TTC549 (cell line): ENCODE measurements at regions not wholly inside any gene's neighbourhood (a gene's known extent, or its start where the extent isn't known, plus 50 kb on each side); places are given as distances from the start of the nearest gene placed in this dataset.

Experiments
- FAIRE-seq: peaks from 2 replicates; lab custom pipeline; 2012; peaks lifted over from hg19 to GRCh38; lab: Jason Lieb, UNC

DNA sequence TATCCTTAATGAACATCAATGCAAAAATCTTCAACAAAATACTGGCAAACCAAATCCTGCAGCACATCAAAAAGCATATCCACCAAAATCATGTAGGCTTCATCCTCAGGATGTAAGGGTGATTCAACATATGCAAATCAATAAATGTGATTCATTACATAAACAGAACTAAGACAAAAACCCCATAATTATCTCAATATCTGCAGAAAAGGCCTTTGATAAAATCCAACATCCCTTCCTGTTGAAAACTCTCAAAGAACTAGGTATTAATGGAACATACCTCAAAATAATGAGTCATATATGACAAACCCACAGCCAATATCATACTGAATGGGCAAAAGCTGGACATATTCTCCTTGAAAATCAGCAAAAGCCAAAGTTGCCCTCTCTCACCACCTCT lies 54.6 kb upstream of the DEPDC1 start:
- no peak for FAIRE-seq

DNA sequence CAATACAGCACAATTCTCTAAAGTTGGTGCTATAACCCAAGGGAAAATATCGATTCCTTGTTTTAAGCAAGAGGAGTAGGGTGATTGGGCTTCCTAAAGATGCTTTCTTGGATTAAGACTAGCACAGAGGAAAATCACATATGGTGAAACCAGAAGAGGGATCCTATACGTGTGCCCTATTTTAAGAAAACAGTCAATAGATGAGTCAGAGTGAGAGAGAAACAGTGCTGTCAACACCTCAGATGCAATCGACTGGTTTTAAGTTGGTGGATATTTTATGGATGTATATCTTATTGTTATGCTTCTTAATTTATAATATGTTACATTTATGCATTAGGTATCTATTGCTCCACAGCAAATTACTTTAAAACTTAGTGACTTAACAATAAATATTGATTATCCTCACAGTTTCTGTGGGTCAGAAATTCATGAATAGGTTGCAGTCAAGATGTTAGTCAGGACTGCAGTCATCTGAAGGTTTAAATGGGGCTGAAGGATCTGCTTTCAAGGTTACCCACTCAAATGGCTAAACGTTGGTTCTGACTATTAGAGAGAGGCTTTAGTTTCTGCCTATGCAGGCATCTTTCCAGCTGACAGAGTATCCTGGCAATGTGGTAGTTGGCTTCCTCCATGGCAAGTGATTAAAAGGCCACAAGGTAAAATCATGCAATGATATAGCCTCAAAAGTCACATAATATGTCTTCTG lies 61.6 kb upstream of the DEPDC1 start:
- no peak for FAIRE-seq

DNA sequence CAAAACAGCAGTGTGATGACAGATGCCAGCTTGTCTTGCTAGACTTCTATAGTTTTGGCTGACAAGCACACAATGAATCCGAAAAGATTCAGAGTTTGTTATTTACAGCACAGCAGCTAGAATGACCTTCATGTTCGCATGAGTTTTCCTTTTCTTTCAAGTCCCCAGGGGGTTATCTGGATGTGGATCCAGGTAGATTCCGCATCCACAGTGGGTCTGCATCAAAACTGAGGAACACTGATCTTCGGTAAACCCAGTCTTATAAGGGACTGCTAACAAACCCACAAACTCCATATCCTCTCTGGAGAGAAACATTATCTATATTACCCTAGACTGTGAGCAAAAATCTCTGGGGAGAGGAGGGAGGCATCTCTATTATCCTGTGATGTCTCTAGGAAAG lies 69.0 kb upstream of the DEPDC1 start:
- no peak for FAIRE-seq

DNA sequence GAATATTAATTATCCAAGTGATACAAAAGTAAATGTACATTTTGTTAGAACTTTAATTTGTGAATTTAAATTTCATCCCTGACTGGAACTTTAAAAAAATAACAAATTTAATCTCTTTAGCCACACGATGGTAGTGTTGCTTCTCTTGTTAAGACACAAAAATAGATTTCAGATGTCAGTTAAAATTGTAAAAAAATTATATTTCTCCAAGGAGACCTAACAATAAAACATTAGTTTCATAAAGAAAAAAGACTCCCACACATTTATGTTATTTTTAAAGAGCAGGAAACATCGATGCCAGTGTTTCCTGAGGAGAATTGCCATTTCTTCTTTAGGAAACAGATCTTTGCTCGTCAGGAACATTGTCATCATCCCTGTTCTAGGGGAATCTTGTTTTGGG lies 74.0 kb upstream of the DEPDC1 start:
- FAIRE-seq, result no peak

DNA sequence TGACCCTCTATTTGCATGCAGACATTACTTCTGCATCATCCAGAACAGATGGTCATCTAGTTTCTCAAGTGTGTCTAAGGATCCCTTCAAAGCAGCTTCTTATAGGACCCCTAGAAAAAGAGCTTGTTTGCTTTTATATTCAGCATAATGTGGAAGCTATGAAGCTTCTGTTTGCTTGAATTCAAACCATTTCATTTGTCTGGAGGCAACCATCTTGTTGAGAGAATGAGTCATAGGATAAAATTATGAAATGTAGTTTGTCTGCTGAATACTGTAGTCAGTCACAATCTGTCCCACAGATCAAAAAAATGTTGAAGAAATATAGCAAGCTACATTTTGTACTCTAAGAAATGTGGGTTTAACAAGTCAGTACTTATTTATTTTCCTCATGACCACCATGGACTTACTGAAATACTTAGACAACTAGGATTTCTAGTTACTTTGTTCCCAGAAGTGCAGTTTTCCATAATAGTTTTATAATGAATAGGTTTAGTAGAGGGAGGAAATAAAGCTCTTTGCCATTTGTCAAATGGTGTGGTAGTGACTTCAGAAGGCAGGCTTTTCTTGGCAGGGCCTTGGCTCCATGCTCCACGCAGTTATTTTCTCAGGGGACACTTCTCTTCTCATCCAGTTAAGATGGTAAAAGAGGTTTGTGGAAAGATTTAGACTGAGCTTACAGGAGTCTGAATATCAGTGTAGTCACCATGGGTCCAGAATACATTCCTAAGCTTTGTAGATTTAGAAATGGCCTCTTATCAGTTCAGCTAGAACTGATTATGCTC lies 74.8 kb upstream of the DEPDC1 start:
- FAIRE-seq, result no peak

DNA sequence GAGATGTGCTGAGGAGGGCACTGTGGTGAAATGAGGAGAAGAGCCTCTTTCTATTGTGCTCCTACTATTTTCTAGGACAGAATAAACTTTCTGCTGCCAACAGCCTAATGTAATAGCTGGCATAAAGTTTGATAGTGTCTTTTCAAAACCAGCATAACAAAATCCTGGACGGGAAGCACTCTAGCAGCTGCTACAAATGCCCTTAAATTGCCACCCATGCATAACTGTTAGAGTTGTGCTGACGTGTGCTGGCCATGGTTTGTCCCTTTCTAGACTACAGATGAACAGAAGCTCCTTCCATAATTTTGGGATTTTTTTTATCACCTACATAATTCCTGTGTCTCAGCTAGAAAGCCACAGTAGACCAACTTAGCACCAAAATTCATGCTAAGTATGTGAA lies 88.5 kb upstream of the DEPDC1 start:
- FAIRE-seq, result no peak

DNA sequence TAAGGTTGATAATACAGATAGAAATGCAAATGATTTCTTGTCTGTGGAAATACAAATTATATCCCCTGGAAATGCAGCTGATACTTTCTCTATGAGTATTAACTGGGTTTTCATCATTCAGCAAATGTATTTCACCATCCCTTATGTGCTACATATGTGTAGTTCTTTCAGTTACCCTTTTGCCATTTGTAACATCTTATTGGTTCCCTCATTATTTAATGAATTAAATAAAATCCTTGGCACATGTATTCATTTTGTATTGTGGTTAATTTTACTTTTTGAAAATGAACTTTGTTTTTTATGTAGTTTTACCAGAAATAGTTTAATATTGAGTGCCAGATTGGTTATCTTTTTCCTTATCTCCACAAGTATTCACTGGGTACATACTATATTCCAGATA lies 89.9 kb upstream of the DEPDC1 start:
- no peak for FAIRE-seq

DNA sequence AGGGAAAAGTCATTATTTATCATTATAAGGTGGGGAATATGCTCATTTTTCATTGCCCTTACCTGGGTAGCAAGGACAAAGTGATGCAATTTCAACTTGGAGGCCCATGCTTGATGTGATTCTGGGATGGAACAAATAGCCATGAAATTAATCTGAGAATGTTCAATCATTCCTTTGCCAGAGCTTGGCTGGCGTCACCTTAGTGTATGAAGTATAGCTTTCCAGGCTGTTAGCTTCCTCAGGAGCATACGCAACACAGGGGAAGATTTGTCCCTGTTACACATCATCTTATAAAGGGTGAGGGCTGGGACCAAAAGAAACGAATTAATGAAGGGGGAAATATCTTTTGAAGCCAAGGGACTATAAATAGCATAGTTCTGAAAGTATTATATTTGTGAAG lies 91.4 kb upstream of the DEPDC1 start:
- no peak for FAIRE-seq

DNA sequence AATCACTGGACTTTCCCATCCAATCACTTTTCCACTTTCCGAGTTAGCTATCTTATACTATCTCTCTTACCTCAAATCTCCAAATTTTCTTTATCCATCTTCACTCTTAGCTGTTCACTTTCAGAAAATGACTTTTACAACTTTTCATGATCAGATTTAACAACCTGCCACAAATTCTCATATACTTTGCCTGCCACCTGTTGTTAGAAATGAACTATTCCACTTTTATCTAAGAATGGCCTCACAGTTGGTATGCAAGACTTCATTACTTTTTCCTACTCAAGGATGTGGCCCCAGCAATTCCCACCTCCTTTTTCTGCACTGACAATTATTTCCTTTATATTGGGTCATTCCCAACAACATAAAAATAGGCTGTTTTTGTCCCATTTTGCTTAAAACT lies 93.6 kb upstream of the DEPDC1 start:
- FAIRE-seq, result no peak

DNA sequence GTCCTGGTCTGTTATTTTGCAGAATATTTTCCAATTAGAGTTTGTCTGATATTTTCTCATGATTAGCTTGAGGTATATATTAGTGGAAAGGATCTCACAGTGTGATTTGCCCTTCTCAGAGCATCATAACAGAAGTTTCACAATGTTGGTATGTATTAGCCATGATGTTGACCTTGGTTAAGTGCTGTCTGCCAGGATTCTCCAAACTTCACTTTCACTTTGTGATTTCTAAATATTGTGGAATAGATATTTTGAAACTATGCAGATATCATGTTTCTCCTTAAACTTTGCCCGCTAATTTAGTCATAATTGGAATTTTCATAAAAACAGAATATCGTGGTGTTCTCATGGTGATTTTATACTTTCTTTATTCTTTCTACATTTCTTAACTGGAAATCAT lies 98.0 kb upstream of the DEPDC1 start:
- FAIRE-seq, result no peak

DNA sequence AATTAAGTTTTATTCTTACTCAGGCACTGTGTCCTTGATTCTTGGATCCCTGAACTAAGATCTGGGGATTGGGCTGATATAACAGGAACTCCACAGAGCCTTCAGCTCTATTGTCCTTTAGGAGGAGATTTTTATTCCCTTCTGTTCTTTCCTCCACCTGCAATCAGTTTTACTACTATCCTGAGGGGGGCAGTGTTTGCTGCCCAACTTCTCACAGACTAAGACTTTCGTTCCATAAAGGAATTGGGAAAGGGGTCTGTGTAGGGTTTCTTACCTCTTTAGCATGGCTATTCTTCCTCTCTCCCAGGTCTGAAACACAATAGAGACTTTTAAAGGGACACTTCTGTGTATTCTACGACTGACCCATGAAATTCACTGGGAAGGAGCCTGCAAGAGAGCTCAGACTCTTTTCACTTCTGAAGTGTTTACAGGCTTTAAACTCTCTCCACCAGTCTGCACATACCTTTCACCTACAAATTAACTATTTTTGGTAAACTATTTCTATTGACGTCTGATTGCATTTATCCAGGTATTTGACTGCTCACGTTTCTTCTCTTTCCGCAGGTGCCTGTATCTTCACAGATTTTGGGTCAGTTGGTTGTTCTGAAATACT lies 103.3 kb upstream of the DEPDC1 start:
- FAIRE-seq, result no peak

DNA sequence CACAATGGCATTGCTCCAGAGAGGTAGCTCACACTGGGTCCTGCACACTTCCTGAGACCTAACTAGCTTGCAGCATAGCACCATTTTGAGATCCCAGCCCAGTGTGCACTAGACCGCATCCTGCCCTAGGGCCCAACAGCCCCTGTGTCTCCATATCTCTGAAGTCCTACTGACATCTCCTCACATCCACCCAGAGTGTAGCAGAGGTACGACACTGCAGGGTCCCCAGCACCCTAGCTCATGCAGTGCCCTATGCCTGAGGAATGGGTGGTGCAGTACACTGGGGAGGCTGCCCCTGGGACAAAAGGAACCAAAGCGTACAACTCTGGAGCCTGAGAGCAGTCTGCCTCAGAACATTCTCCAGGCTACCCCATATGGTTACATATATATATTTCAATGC lies 111.4 kb upstream of the DEPDC1 start:
- no peak for FAIRE-seq

DNA sequence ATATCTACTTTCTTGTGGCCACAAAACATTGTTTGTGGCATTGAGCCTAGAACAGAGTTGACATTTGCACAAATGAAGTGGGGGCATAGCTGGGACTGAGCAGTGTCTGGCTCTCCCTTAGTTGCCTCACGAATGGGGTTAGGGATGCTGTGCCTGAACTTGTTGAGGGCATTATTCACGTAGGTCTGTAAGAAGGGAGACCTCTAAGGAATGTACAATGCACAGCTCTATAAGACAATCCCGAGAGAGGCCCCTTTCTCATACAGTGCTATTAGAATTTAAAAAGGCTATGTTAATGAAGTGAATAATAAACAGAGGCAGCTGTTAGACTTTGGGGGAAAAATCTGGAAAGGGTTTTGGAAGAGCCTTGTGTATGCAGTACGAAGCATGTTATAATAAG lies 118.4 kb upstream of the DEPDC1 start:
- FAIRE-seq, result no peak

DNA sequence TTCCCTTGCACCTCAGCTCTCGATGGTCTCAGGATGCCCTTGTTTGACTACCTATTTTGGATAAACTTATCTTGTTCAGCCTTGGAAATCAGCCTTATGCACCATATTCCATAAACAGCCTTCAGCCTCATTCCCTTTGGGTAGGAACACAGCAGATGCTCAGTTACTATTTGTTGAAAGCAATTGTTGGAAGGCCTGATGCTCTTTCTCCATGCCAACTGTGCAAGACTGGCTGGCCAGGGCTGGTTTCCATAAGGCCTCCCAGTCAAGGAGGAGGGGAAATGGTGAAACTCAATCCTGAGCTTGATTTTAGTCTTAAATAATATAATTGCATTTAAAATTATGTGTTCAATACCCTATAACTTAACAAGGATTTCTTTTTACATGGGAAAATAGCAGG lies 121.1 kb upstream of the DEPDC1 start:
- FAIRE-seq, result no peak

DNA sequence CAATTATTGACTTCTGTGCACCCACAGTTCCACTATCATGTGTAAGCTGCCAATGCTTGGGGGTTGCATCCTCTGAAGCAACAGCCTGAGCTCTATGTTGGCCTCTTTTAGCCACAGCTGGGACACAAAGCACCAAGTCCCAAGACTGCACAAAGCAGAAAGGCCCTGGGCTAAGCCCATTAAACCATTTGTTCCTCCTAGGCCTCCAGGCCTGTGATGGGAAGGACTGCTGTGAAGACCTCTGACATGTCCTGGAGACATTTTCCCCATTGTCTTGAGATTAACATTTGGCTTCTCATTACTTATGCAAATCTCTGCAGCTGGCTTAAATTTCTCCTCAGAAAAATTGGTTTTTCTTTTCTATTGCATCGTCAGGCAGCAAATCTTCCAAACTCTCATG lies 123.7 kb upstream of the DEPDC1 start:
- no peak for FAIRE-seq

DNA sequence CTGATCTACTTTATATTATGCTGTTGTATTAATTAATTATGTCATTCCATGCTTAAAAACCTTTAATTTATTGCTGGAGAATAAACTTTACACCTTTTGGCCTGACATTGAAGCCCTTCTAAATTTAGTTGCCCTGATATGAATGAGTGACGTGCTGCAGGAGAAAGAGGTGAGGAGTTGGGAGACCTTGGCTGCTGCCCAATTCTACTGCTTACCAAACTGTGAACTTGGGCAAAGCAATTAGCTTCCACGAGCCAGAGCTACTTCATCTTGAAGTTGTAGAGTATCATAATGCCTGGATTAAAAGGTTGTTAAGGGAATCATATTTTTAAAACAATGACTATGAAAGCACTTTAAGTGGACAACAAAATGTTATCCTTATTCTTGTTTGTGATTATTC lies 126.8 kb upstream of the DEPDC1 start:
- no peak for FAIRE-seq

DNA sequence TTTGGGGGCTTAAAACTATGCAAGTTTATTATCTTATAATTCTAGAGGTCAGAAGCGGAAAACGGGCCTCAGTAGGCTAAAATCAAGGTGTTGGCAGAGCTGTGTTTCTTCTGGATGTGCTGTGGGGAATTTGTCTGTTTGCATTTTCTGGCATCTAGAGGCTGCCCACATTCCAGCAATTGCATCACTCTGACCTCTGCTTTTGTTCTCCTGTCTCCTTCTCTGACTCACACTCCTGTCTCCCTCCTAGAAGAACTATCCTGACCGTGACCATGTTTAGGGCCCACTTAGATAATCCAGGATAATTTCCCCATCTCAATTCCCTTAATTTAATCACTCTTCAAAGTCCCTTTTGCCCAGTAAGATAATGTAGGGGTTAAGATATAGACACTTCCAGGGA lies 127.4 kb upstream of the DEPDC1 start:
- FAIRE-seq, result no peak

DNA sequence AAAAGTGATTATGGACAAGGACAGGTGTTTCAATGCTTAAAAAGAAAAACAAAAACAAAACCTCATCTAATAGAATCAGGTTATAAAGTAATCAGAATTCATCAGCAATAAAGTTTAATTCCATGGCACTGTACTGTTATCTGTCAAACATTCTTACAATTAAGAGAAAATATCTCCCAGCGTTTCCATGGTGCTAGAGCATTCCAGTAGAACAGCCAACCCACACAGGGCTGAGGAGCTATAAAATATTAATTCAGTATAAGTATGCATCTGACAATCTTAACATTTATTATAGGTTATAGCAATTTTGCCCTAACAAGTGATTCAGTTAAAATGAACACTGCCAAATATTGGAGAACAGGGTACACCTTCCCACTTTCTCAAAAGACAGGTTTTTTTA lies 128.7 kb upstream of the DEPDC1 start:
- FAIRE-seq, result no peak

DNA sequence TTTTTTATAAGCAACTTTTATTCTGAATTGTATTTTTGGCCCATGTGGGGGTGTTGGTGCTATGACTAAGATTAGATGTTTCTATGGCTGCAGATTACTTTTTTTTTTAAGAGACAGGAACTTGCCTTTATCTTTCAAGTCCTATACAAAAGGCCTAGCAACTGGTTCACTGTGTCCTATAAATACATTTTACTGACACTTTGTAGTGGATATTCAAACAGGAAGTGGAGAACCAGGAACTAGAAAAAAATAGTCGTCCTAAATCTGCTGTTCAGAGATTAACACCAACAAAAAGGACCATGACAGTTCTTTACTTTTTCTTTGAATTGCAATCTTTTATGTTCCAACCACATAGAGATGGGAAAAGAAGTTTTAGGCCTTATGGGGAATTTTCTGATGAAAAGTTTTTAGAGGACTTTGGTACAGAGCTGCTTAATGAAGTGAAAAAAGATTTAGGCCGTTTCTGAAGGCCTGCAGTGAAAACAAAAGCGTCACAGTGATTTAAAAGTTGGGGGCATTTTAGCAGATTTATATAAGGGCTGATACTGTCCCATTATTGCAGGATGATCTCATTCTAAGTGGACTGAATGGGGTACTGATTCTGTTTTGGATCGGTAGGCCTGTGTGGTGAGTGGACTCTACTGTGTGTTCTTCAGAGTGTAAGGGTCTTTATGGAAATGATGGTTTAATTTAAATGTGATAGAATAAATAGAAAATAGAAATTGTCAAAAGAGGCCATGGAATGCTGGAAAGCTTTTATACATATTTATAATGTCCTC lies 136.4 kb upstream of the DEPDC1 start:
- no peak for FAIRE-seq

DNA sequence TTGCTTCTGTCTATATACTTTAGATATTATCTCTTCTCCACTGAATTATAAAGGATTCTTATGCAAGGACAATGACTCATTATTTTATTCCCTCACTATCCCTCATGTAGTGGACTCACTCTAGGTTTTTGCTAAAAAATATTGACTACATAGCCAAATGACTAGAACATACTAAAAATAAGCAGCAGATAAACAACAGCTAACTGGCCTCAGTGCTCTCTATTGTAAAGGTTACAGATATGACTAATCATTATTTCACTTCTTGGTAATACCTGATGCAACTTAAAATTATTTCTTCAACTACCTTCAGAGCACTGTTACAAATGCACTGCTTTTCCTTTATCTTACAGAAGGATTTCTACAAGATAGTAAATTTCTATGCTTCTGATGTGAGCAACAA lies 147.6 kb upstream of the DEPDC1 start:
- FAIRE-seq, result no peak

DNA sequence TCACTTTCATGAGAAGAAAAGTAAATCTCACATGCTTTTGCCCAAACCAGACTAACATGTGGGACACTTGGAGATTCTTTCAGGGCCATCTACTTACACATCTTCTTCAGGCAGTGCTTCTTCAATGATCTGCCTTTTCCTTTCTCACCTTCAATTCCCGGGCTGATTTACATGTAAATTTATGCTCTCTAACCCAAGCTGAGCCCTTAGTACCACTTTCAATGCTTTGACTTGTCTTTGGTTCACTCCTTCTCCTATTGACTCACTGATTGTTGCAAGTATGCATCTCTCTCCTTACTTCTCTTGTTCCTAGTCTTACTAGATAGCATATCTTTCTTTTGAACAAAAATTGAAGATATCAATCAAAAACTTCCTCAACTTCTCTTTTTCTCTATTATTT lies 154.2 kb upstream of the DEPDC1 start:
- no peak for FAIRE-seq

DNA sequence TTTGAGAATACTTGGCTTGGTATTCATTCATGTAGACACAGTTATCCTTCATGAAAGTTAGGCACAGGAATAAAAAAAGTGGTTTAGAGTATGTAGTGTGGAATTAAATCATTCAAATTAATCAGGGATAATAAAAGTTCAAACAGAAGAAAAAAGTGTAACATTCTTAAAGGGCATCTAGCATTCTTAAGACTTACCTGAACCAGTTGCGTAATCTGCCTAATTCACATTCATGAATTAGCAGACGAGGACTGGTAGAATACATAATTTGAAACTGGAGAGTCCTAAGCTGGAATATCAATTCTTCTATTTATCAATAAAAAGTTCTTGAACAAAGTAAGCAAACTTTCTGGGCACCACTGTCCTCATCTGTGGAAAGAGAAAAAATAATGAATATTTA lies 157.0 kb upstream of the DEPDC1 start:
- no peak for FAIRE-seq

DNA sequence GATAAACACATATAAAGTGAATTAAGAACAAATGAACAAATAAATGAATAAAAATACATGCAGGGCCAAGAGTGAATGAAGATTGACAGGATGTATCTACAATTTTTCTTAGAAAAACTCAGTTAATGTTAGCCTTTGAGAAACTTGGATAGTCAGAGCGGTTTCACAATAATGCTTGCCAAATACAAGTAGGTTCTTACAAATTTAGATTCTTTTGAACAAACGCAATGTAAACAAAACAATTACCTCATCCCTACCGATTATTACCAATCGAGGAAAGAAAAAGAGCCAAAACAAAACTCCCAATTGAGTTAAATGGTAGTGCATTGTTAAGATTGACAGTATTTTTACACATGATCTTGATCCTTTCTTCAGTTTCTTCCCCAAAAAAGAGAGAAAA lies 176.9 kb upstream of the DEPDC1 start:
- FAIRE-seq, result no peak
